SK-N-DZ (cell line): ENCODE measurements at regions not wholly inside any gene's neighbourhood (a gene's known extent, or its start where the extent isn't known, plus 50 kb on each side); places are given as distances from the start of the nearest gene placed in this dataset.
A peak's percentile ranks its signal among the peaks of the same experiment; 100 is the strongest.

Experiments
- DNase-seq: peaks from one replicate; pipeline ENCODE4 v3.0.0-alpha.2; 2015; ENCODE audit warnings: low spot score

- DNase-seq, result no peak
These were observed 417.4 kb upstream of the SEMA6D start for GRCh38 chr15:47299846-47300434.

- DNase-seq, result no peak
These were observed 416.7 kb upstream of the SEMA6D start for GRCh38 chr15:47300596-47300995.

- DNase-seq, result no peak
These were observed 415.8 kb upstream of the SEMA6D start for GRCh38 chr15:47301481-47301880.

- DNase-seq, result no peak
These were observed 412.6 kb upstream of the SEMA6D start for GRCh38 chr15:47304656-47305055.

- DNase-seq, result peak; percentile 21
These were observed 405.1 kb upstream of the SEMA6D start for GRCh38 chr15:47312161-47312560.

- no peak for DNase-seq
These were observed 390.6 kb upstream of the SEMA6D start for GRCh38 chr15:47326410-47327333.

- DNase-seq, result no peak
These were observed 385.4 kb upstream of the SEMA6D start for GRCh38 chr15:47331829-47332393.

- no peak for DNase-seq
These were observed 384.8 kb upstream of the SEMA6D start for GRCh38 chr15:47332481-47332880.

GRCh38 chr15:47333734-47334133 lies 383.6 kb upstream of the SEMA6D start:
- DNase-seq, result no peak

- no peak for DNase-seq
These were observed 382.3 kb upstream of the SEMA6D start for GRCh38 chr15:47334805-47335535.

GRCh38 chr15:47337106-47337505 lies 380.2 kb upstream of the SEMA6D start:
- no peak for DNase-seq

GRCh38 chr15:47337836-47338235 lies 379.5 kb upstream of the SEMA6D start:
- no peak for DNase-seq

GRCh38 chr15:47338771-47339170 lies 378.5 kb upstream of the SEMA6D start:
- DNase-seq, result no peak

- DNase-seq, result peak; percentile 29
These were observed 377.3 kb upstream of the SEMA6D start for GRCh38 chr15:47339800-47340570.

GRCh38 chr15:47340571-47340920 lies 376.8 kb upstream of the SEMA6D start:
- DNase-seq, result no peak

GRCh38 chr15:47349179-47349578 lies 368.1 kb upstream of the SEMA6D start:
- peak; percentile 79 for DNase-seq

GRCh38 chr15:47351501-47351900 lies 365.8 kb upstream of the SEMA6D start:
- no peak for DNase-seq

- no peak for DNase-seq
These were observed 365.1 kb upstream of the SEMA6D start for GRCh38 chr15:47352217-47352616.

- DNase-seq, result no peak
These were observed 361.5 kb upstream of the SEMA6D start for GRCh38 chr15:47355759-47356158.

- no peak for DNase-seq
These were observed 361.0 kb upstream of the SEMA6D start for GRCh38 chr15:47356297-47356696.

- DNase-seq, result no peak
These were observed 358.4 kb upstream of the SEMA6D start for GRCh38 chr15:47358876-47359275.
